Trophoblast cell (in vitro differentiated cells and primary cell): ENCODE measurements at regions not wholly inside any gene's neighbourhood (a gene's known extent, or its start where the extent isn't known, plus 50 kb on each side); places are given as distances from the start of the nearest gene placed in this dataset.

Experiments used
- DNase-seq, 2 donors: peaks; one replicate each; pipeline ENCODE4 v3.0.0-alpha.2; 2016
- H2AFZ ChIP-seq: 2 replicates; pipeline ENCODE4 v1.6.1; 2013; ENCODE audit warnings: low read length, moderate library complexity, mild to moderate bottlenecking; ENCODE audit not compliant: insufficient read depth, poor library complexity
- H2AK5ac ChIP-seq: 2 replicates; pipeline ENCODE4 v1.6.1; 2013; ENCODE audit warnings: mild to moderate bottlenecking, low read length
- H2BK120ac ChIP-seq: 2 replicates; pipeline ENCODE4 v1.6.1; 2013; ENCODE audit warnings: low read length, mild to moderate bottlenecking, moderate library complexity; ENCODE audit not compliant: insufficient read depth, poor library complexity
- H2BK12ac ChIP-seq: 2 replicates; pipeline ENCODE4 v1.6.1; 2013; ENCODE audit warnings: mild to moderate bottlenecking, low read length, moderate library complexity
- H2BK5ac ChIP-seq: 2 replicates; pipeline ENCODE4 v1.6.1; 2013; ENCODE audit warnings: low read length, low read depth, moderate library complexity, mild to moderate bottlenecking; ENCODE audit not compliant: poor library complexity
- H3K14ac ChIP-seq: 2 replicates; pipeline ENCODE4 v1.6.1; 2013; ENCODE audit warnings: mild to moderate bottlenecking, low read length
- H3K18ac ChIP-seq: 2 replicates; pipeline ENCODE4 v1.6.1; 2013; ENCODE audit warnings: mild to moderate bottlenecking, low read length
- H3K23ac ChIP-seq: 2 replicates; pipeline ENCODE4 v1.6.1; 2013; ENCODE audit warnings: low read length
- H3K27ac ChIP-seq: 2 replicates; pipeline ENCODE4 v1.5.1; 2013; ENCODE audit warnings: low read depth, mild to moderate bottlenecking, inconsistent platforms, low read length, moderate library complexity
- H3K27me3 ChIP-seq: 2 replicates; pipeline ENCODE4 v1.6.1; 2013; ENCODE audit warnings: inconsistent platforms, mild to moderate bottlenecking, low read length, moderate library complexity; ENCODE audit not compliant: insufficient read depth
- H3K36me3 ChIP-seq, 2 experiments: 1 replicate in 1 of 2; 2 replicates in 1 of 2; pipeline ENCODE4 v1.6.1; 2013; ENCODE audit warnings: low read length in 2 of 2, mild to moderate bottlenecking in 2 of 2, moderate library complexity in 1 of 2; ENCODE audit not compliant: insufficient read depth in 2 of 2, control insufficient read depth in 1 of 2
- H3K4ac ChIP-seq: 2 replicates; pipeline ENCODE4 v1.6.1; 2013; ENCODE audit warnings: low read depth, mild to moderate bottlenecking, low read length, moderate library complexity
- H3K4me1 ChIP-seq, 2 experiments: 1 replicate in 1 of 2; 2 replicates in 1 of 2; pipeline ENCODE4 v1.6.1; 2013; ENCODE audit warnings: low read length in 2 of 2, mild to moderate bottlenecking in 2 of 2, moderate library complexity in 1 of 2; ENCODE audit not compliant: insufficient read depth in 2 of 2, control insufficient read depth in 1 of 2
- H3K4me2 ChIP-seq: 2 replicates; pipeline ENCODE4 v1.6.1; 2013; ENCODE audit warnings: inconsistent platforms, mild to moderate bottlenecking, low read length, moderate library complexity
- H3K4me3 ChIP-seq: 2 replicates; pipeline ENCODE4 v1.5.1; 2013; ENCODE audit warnings: mild to moderate bottlenecking, low read depth, low read length, inconsistent platforms
- H3K79me1 ChIP-seq: one replicate; pipeline ENCODE4 v1.6.1; 2013; ENCODE audit warnings: low read length
- H3K79me2 ChIP-seq: 2 replicates; pipeline ENCODE4 v1.6.1; 2013; ENCODE audit warnings: low read length, mild to moderate bottlenecking; ENCODE audit not compliant: control insufficient read depth, insufficient read depth, poor library complexity
- H3K9ac ChIP-seq: 2 replicates; pipeline ENCODE4 v1.6.1; 2013; ENCODE audit warnings: mild to moderate bottlenecking, low read length
- H3K9me3 ChIP-seq: 2 replicates; pipeline ENCODE4 v1.6.1; 2013; ENCODE audit warnings: low read depth, mild to moderate bottlenecking, control low read depth, inconsistent platforms, low read length; ENCODE audit not compliant: insufficient read depth
- H4K12ac ChIP-seq: 2 replicates; pipeline ENCODE4 v1.6.1; 2013; ENCODE audit warnings: low read depth, mild to moderate bottlenecking, low read length, moderate library complexity
- H4K8ac ChIP-seq: 2 replicates; pipeline ENCODE4 v1.6.1; 2013; ENCODE audit warnings: low read depth, mild to moderate bottlenecking, low read length, moderate library complexity
- H4K91ac ChIP-seq: one replicate; pipeline ENCODE4 v1.6.1; 2013; ENCODE audit warnings: low read depth, mild to moderate bottlenecking, low read length, moderate library complexity
- WGBS: extraction: QIAGEN DNeasy Blood & Tissue Kit; methylation state at CpG from one replicate; pipeline ENCODE4 v1.1.7; 2013; ENCODE audit warnings: missing lambda C conversion rate; ENCODE audit not compliant: insufficient read length, insufficient coverage; ENCODE audit errors: extremely low coverage; 5-methylcytosine and 5-hydroxymethylcytosine counted together

DNA sequence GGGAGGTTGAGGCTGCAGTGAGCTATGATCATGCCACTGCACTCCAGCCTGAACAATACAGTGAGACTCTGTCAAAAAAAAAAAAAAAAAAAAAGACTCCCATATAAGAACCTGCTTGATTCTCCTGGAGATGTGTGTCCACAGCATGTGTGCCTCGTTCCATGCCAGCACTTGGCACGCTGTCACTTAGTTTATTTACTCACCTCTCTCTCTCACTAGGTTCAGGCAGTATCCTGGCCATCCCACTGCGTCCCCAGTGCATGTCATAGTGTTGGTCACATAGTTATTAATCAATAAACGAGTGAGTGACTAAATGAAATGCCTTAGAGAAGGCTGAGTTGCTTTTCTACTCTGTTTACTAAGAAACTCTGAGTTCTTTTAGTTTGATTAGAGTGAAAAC is 79.1 kb upstream of the GPR12 start:
- no CpG with 5 or more reads among the region's 4 CpGs for WGBS
- no peaks in the 10 kb centered on the region for H3K9me3 ChIP-seq

GRCh38 chr13:26838821-26839220 is 78.2 kb upstream of the GPR12 start:
- Histone ChIP-seq H3K36me3 (no peaks in the 10 kb centered on the region), H2BK12ac (no peak overlapping the region), H2BK5ac (no peak overlapping the region), H3K79me1 (no peaks in the 10 kb centered on the region), H3K27me3 (no peaks in the 10 kb centered on the region), H3K79me2 (peaks cover 2% of the 10 kb centered on the region), H3K18ac (no peak overlapping the region), H3K4me2 (no peak overlapping the region), H2BK120ac (no peak overlapping the region), H3K23ac (no peak overlapping the region), H4K8ac (no peak overlapping the region), H2AFZ (no peak overlapping the region), H3K9me3 (no peaks in the 10 kb centered on the region), H3K9ac (no peak overlapping the region), H2AK5ac (no peak overlapping the region), H4K12ac (no peak overlapping the region), H3K4ac (no peak overlapping the region), H3K4me3 (no peak overlapping the region), H3K27ac (no peak overlapping the region), H3K14ac (no peak overlapping the region), H4K91ac (no peak overlapping the region), H3K4me1 (no peaks in the 10 kb centered on the region)
- no CpG with 5 or more reads among the region's 2 CpGs for WGBS
- no peak for DNase-seq

More for the DNA sequence above, 79.1 kb upstream of the GPR12 start:
- H3K23ac ChIP-seq = no peak overlapping the region
- H3K79me2 ChIP-seq = peaks cover 2% of the 10 kb centered on the region
- no peak overlapping the region for H3K9ac ChIP-seq
- no peak overlapping the region for H2AK5ac ChIP-seq
- H2AFZ ChIP-seq = no peak overlapping the region
- H4K91ac ChIP-seq = no peak overlapping the region
- H2BK12ac ChIP-seq = no peak overlapping the region
- DNase-seq = no peak
- H3K14ac ChIP-seq = no peak overlapping the region
- H3K4me1 ChIP-seq = no peaks in the 10 kb centered on the region
- H2BK120ac ChIP-seq = no peak overlapping the region
- no peak overlapping the region for H4K8ac ChIP-seq
- H3K4me2 ChIP-seq = no peak overlapping the region
- H3K27me3 ChIP-seq = no peaks in the 10 kb centered on the region
- no peak overlapping the region for H3K4me3 ChIP-seq
- no peaks in the 10 kb centered on the region for H3K36me3 ChIP-seq
- no peak overlapping the region for H3K18ac ChIP-seq
- no peak overlapping the region for H4K12ac ChIP-seq
- H3K79me1 ChIP-seq = no peaks in the 10 kb centered on the region
- H3K27ac ChIP-seq = no peak overlapping the region
- no peak overlapping the region for H2BK5ac ChIP-seq
- no peak overlapping the region for H3K4ac ChIP-seq

- H3K4me2 ChIP-seq = no peak overlapping the region
- no peak overlapping the region for H2BK12ac ChIP-seq
- no peaks in the 10 kb centered on the region for H3K4me1 ChIP-seq
- no peak overlapping the region for H3K4ac ChIP-seq
- H4K12ac ChIP-seq = no peak overlapping the region
- no peak overlapping the region for H3K23ac ChIP-seq
- no peak overlapping the region for H3K9ac ChIP-seq
- H3K14ac ChIP-seq = no peak overlapping the region
- no peak overlapping the region for H3K27ac ChIP-seq
- H3K79me2 ChIP-seq = peaks cover 2% of the 10 kb centered on the region
- H3K36me3 ChIP-seq = no peaks in the 10 kb centered on the region
- DNase-seq = no peak
- no peak overlapping the region for H4K91ac ChIP-seq
- H4K8ac ChIP-seq = no peak overlapping the region
- no peak overlapping the region for H2AFZ ChIP-seq
- no peak overlapping the region for H2AK5ac ChIP-seq
- no peaks in the 10 kb centered on the region for H3K9me3 ChIP-seq
- no CpG with 5 or more reads among the region's 6 CpGs for WGBS
- H3K79me1 ChIP-seq = no peaks in the 10 kb centered on the region
- no peak overlapping the region for H3K4me3 ChIP-seq
- no peak overlapping the region for H3K18ac ChIP-seq
- no peaks in the 10 kb centered on the region for H3K27me3 ChIP-seq
- no peak overlapping the region for H2BK120ac ChIP-seq
- H2BK5ac ChIP-seq = no peak overlapping the region
Measured at GRCh38 chr13:26837997-26838396, 77.4 kb upstream of the GPR12 start.

- Histone ChIP-seq H3K4me2 (no peak overlapping the region), H3K79me1 (no peaks in the 10 kb centered on the region), H3K27ac (no peak overlapping the region), H2AFZ (no peak overlapping the region), H3K9me3 (no peaks in the 10 kb centered on the region), H3K18ac (no peak overlapping the region), H2BK12ac (no peak overlapping the region), H2BK5ac (no peak overlapping the region), H4K8ac (no peak overlapping the region), H3K14ac (no peak overlapping the region), H3K27me3 (no peaks in the 10 kb centered on the region), H3K36me3 (no peaks in the 10 kb centered on the region), H3K4me3 (no peak overlapping the region), H4K91ac (no peak overlapping the region), H3K4me1 (no peaks in the 10 kb centered on the region), H3K4ac (no peak overlapping the region), H3K9ac (no peak overlapping the region), H2BK120ac (no peak overlapping the region), H4K12ac (no peak overlapping the region), H3K23ac (no peak overlapping the region), H2AK5ac (no peak overlapping the region), H3K79me2 (peaks cover 2% of the 10 kb centered on the region)
- WGBS = no CpG with 5 or more reads among the region's 3 CpGs
- DNase-seq = no peak
Measured at GRCh38 chr13:26837102-26837501, 76.5 kb upstream of the GPR12 start.
